HCT116 (cell line): ENCODE measurements at regions not wholly inside any gene's neighbourhood (a gene's known extent, or its start where the extent isn't known, plus 50 kb on each side); places are given as distances from the start of the nearest gene placed in this dataset.

Source experiments
- ATAC-seq: fragments of 200-7000 bp; cut with Tn5 transposase; 2 replicates; pipeline ENCODE4 v1.9.1; 2020; ENCODE audit warnings: mild to moderate bottlenecking, moderate library complexity
- BruUV-seq: library from RNA; stranded (reverse); fragments of 400-500 nt; replicated peaks from 2 replicates; lab custom pipeline; 2021; lab: Mats Ljungman, UMichigan
- CTCF ChIA-PET: fragments of 300-600 bp; sonication (Branson Sonifier 250); formaldehyde crosslinking; loops from one replicate; lab custom pipeline; 2021; ENCODE audit warnings: antibody characterized with exemption; lab: Charles Lee
- POLR2A ChIA-PET: fragments of 300-600, 350-600 bp; sonication (Branson Sonifier 250); formaldehyde crosslinking; loops from one replicate; lab custom pipeline; 2021; ENCODE audit warnings: antibody characterized with exemption; lab: Charles Lee
- RAD21 ChIA-PET, 2 experiments: fragments of 300-600 bp; sonication (Branson Sonifier 250); formaldehyde crosslinking; loops; one replicate each; lab custom pipeline; 2023; ENCODE audit warnings: low total read pairs in 2 of 2; ENCODE audit not compliant: uncharacterized antibody in 2 of 2, unreplicated experiment in 2 of 2, low non-redundant PET in 1 of 2; lab: Charles Lee
- DNase-seq: peaks from one replicate; pipeline ENCODE4 v3.0.0-alpha.2; 2010; ENCODE audit warnings: low read depth, low spot score
- H2AFZ ChIP-seq: fragments of 200-600 bp; shearing (Covaris generic), sonication (generic); 2 replicates; pipeline ENCODE4 v1.6.1; 2017; ENCODE audit warnings: low read depth, mixed run types, mixed read lengths, antibody characterized with exemption, low read length; ENCODE audit not compliant: poor library complexity, severe bottlenecking
- H3K27ac ChIP-seq: 2 replicates; pipeline ENCODE4 v1.5.1; 2012; ENCODE audit warnings: low read depth, low read length
- H3K27me3 ChIP-seq: fragments of 200-600 bp; sonication (generic); 2 replicates; pipeline ENCODE4 v1.6.1; 2016; ENCODE audit warnings: mixed run types, low read length, mixed read lengths; ENCODE audit not compliant: insufficient read depth
- H3K36me3 ChIP-seq, 2 experiments: fragments of 200-500 bp in 1 of 2; fragments of 200-600 bp in 1 of 2; sonication (Bioruptor generic) in 1 of 2; sonication (generic) in 1 of 2; 2 replicates each; pipeline versions ENCODE4 v1.5.1 to v1.6.1; 2014 to 2016; ENCODE audit warnings: low read length in 2 of 2, inconsistent platforms in 1 of 2, mixed read lengths in 1 of 2, mixed run types in 1 of 2; ENCODE audit not compliant: insufficient read depth in 2 of 2, control insufficient read depth in 1 of 2
- H3K4me1 ChIP-seq, 2 experiments: fragments of 200-600 bp in 1 of 2; sonication (generic) in 1 of 2; 2 replicates each; pipeline versions ENCODE4 v1.5.1 to v1.6.1; 2012 to 2017; ENCODE audit warnings: low read length in 2 of 2, inconsistent platforms in 1 of 2, mild to moderate bottlenecking in 1 of 2, mixed read lengths in 1 of 2, mixed run types in 1 of 2, moderate library complexity in 1 of 2; ENCODE audit not compliant: insufficient read depth in 2 of 2, control insufficient read depth in 1 of 2
- H3K4me2 ChIP-seq: fragments of 200-600 bp; sonication (generic); 2 replicates; pipeline ENCODE4 v1.6.1; 2017; ENCODE audit warnings: mixed run types, low read length, mixed read lengths
- H3K4me3 ChIP-seq, 2 experiments: fragments of 200-600 bp in 1 of 2; sonication (generic) in 1 of 2; replicated peaks in 1 of 2; 2 replicates each; pipeline ENCODE4 v1.5.1; 2011 to 2016; ENCODE audit warnings: low read length in 2 of 2, control low read depth in 1 of 2, low read depth in 1 of 2, mild to moderate bottlenecking in 1 of 2, mixed read lengths in 1 of 2, mixed run types in 1 of 2
- H3K79me2 ChIP-seq: fragments of 200-600 bp; sonication (generic); 2 replicates; pipeline ENCODE4 v1.6.1; 2017; ENCODE audit warnings: mild to moderate bottlenecking, mixed run types, low read length, moderate library complexity, mixed read lengths; ENCODE audit not compliant: insufficient read depth
- H3K9ac ChIP-seq: fragments of 200-600 bp; sonication (generic); 2 replicates; pipeline ENCODE4 v1.6.1; 2016; ENCODE audit warnings: low read length, mixed read lengths
- H3K9me2 ChIP-seq: fragments of 200-600 bp; sonication (generic), shearing (Covaris generic); 2 replicates; pipeline ENCODE4 v1.6.1; 2017; ENCODE audit warnings: mixed run types, mild to moderate bottlenecking, moderate library complexity; ENCODE audit not compliant: insufficient read depth
- H3K9me3 ChIP-seq, 2 experiments: fragments of 200-500 bp in 1 of 2; fragments of 200-600 bp in 1 of 2; sonication (Bioruptor generic) in 1 of 2; sonication (generic) in 1 of 2; 2 replicates each; pipeline ENCODE4 v1.6.1; 2014 to 2017; ENCODE audit warnings: low read length in 2 of 2, mixed read lengths in 2 of 2, inconsistent platforms in 1 of 2, low read depth in 1 of 2, mild to moderate bottlenecking in 1 of 2, mixed run types in 1 of 2, moderate library complexity in 1 of 2; ENCODE audit not compliant: control insufficient read depth in 1 of 2, insufficient read depth in 1 of 2
- H4K20me1 ChIP-seq: fragments of 200-600 bp; sonication (generic), shearing (Covaris generic); 2 replicates; pipeline ENCODE4 v1.6.1; 2017; ENCODE audit warnings: mixed run types, mild to moderate bottlenecking, moderate library complexity; ENCODE audit not compliant: insufficient read depth
- CBX3 ChIP-seq: IDR thresholded peaks from 2 replicates; pipeline ENCODE4 v1.6.1; 2012; ENCODE audit warnings: low read depth
- CEBPB ChIP-seq: IDR thresholded peaks from 2 replicates; pipeline ENCODE4 v1.6.1; 2012; ENCODE audit warnings: low read depth
- CTCF ChIP-seq, 3 experiments: fragments of 200-600 bp in 1 of 3; sonication (generic) in 1 of 3; IDR thresholded peaks in 2 of 3; conservative IDR thresholded peaks in 1 of 3; 2 replicates each; pipeline ENCODE4 v1.5.1; 2012 to 2017; ENCODE audit warnings: low read depth in 2 of 3, low read length in 2 of 3, antibody characterized with exemption in 1 of 3, borderline replicate concordance in 1 of 3, control low read depth in 1 of 3, mild to moderate bottlenecking in 1 of 3, mixed read lengths in 1 of 3, mixed run types in 1 of 3, moderate library complexity in 1 of 3; ENCODE audit not compliant: insufficient read depth in 1 of 3
- EZH2 ChIP-seq: fragments of 200-600 bp; sonication (generic); IDR thresholded peaks from 2 replicates; pipeline ENCODE4 v1.6.1; 2017; ENCODE audit warnings: antibody characterized with exemption, mixed run types
- EZH2phosphoT487 ChIP-seq: fragments of 200-600 bp; IDR thresholded peaks from 2 replicates; pipeline ENCODE4 v1.6.1; 2018; ENCODE audit warnings: antibody characterized with exemption, borderline replicate concordance
- MAX ChIP-seq: IDR thresholded peaks from 2 replicates; pipeline ENCODE4 v1.6.1; 2012
- POLR2A ChIP-seq: IDR thresholded peaks from 2 replicates; pipeline ENCODE4 v1.7.0; 2011; ENCODE audit warnings: borderline replicate concordance; ENCODE audit not compliant: insufficient read depth, insufficient read length; ENCODE audit errors: extremely low read depth
- POLR2AphosphoS5 ChIP-seq: IDR thresholded peaks from 2 replicates; pipeline ENCODE4 v1.6.1; 2011; ENCODE audit warnings: mild to moderate bottlenecking, low read depth, low read length, moderate library complexity
- SIN3A ChIP-seq: IDR thresholded peaks from 2 replicates; pipeline ENCODE4 v1.6.1; 2012; ENCODE audit warnings: low read depth
- SP1 ChIP-seq: IDR thresholded peaks from 2 replicates; pipeline ENCODE4 v1.6.1; 2012; ENCODE audit warnings: low read depth
- SRF ChIP-seq: IDR thresholded peaks from 2 replicates; pipeline ENCODE4 v1.6.1; 2012; ENCODE audit warnings: low read depth
- TCF7L2 ChIP-seq: IDR thresholded peaks from 2 replicates; pipeline ENCODE4 v1.7.0; 2011; ENCODE audit warnings: borderline replicate concordance, inconsistent platforms; ENCODE audit not compliant: insufficient read depth, insufficient read length; ENCODE audit errors: extremely low read depth
- ZFX ChIP-seq: fragments of 450-650 bp; IDR thresholded peaks from 2 replicates; pipeline ENCODE4 v1.6.1; 2017
- intact Hi-C: fragments of 100-400 bp; cut with micrococcal nuclease; formaldehyde crosslinking; loops from 2 replicates; pipeline ENCODE4 v1.10.0; 2022

- ChIA-PET CTCF (no interaction called here), POLR2A (no interaction called here), RAD21 (no interaction called here)
- ATAC-seq (no peak), DNase-seq (no peak)
- no peaks in the 10 kb centered on the region for H3K79me2 ChIP-seq
- no peaks in the 10 kb centered on the region for H3K4me1 ChIP-seq
- no peak overlapping the region for H3K27ac ChIP-seq
- no TSS peak for BruUV-seq
- H3K36me3 ChIP-seq = no peaks in the 10 kb centered on the region
- H4K20me1 ChIP-seq = no peaks in the 10 kb centered on the region
- no peak overlapping the region for H3K4me3 ChIP-seq
- TF ChIP-seq MAX (no peak), SP1 (no peak), POLR2A (no peak), CTCF (IDR thresholded peaks at IDR 0.05 in 2 of 3, conservative IDR thresholded peaks at IDR 0.05 in 1 of 3; ENCODE audit: borderline replicate concordance in 1 of 3, insufficient read depth in 1 of 3, low read depth in 2 of 3, low read length in 2 of 3) (no peak), EZH2 (no peak), SRF (no peak), ZFX (no peak), SIN3A (no peak), POLR2AphosphoS5 (no peak), EZH2phosphoT487 (no peak), CEBPB (no peak), CBX3 (no peak), TCF7L2 (no peak)
- H3K9me2 ChIP-seq = no peaks in the 10 kb centered on the region
- H3K9me3 ChIP-seq = no peaks in the 10 kb centered on the region
- no peak overlapping the region for H2AFZ ChIP-seq
- intact Hi-C loops = no loop called here
- H3K9ac ChIP-seq = no peak overlapping the region
- H3K4me2 ChIP-seq = no peak overlapping the region
- H3K27me3 ChIP-seq = no peaks in the 10 kb centered on the region
Observed at GRCh38 chr6:166078294-166078693, 89.4 kb downstream of the TBXT start.
